Ishikawa (cell line): ENCODE measurements at regions not wholly inside any gene's neighbourhood (a gene's known extent, or its start where the extent isn't known, plus 50 kb on each side); places are given as distances from the start of the nearest gene placed in this dataset.

Experiments
- CEBPB ChIP-seq: IDR thresholded peaks from 2 replicates; pipeline ENCODE4 v1.6.1; 2012
- EGR1 ChIP-seq: IDR thresholded peaks from 2 replicates; pipeline ENCODE4 v1.6.1; 2012
- EP300 ChIP-seq: IDR thresholded peaks from 2 replicates; pipeline ENCODE4 v1.6.1; 2012; ENCODE audit warnings: borderline replicate concordance
- NFIC ChIP-seq: IDR thresholded peaks from 2 replicates; pipeline ENCODE4 v1.6.1; 2012
- TAF1 ChIP-seq: IDR thresholded peaks from 2 replicates; pipeline ENCODE4 v1.6.1; 2012; ENCODE audit warnings: low read depth, mild to moderate bottlenecking
- YY1 ChIP-seq: IDR thresholded peaks from 2 replicates; pipeline ENCODE4 v1.6.1; 2012; ENCODE audit warnings: low read depth

GRCh38 chr19:20289186-20289585 is 122.2 kb downstream of the ZNF486 start:
- TF ChIP-seq YY1 = no peak
- no peak for TF ChIP-seq EGR1
- no peak for TF ChIP-seq EP300
- TF ChIP-seq CEBPB = no peak
- TF ChIP-seq TAF1 = no peak
- TF ChIP-seq NFIC = no peak
